ENCODE measurements at regions not wholly inside any gene's neighbourhood (a gene's known extent, or its start where the extent isn't known, plus 50 kb on each side); places are given as distances from the start of the nearest gene placed in this dataset.

DNA sequence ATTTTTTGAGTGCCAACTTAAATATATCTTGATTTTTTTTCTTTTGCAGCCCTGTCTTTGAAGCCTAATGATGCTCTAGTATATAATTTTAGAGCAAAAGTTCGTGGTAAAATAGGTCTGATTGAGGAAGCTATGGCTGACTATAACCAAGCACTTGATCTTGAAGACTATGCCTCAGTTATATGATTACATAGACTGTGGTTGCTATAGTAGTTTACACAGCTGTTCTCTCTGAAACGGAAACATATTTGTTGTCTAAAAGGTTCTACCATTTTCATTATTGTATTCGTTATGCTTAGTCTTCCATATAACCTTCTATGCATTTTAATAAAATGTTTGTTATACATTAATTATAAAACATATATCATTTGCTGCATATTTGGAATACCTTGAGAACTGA, 246.7 kb downstream of the TTC6 start:
- no peak for DNase-seq (ENCODE audit: insufficient read length, low spot score, missing footprints)

DNA sequence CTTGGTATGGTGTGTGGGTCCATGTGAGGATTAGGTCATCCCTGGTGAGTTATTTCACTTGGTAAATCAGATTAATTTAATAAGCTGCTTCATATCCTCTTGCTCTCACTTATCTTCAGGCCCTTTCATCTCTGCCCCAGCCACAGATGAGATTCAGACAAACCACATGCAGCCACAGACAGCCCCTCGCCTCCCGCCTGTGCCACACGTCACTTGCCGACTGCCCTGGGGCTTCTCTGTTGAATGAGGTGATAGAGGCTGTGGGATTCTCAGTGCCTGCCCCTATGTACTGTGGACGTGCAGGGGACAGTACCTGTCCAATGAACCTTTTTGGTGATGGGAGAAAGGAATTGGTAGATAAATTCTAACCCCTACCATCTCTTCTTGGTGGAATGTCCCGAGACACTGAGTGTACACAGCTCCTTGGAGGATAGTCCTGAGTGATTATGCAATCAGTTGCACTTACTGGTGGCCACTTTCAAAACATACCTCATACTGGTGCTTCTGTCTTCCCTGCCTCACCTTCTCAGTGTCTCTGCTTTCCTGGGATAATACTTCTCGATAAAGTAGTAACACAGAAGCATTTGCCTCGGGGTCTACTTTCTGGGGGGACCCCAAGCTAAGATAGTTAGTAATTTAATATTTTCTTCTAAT, 248.7 kb downstream of the TTC6 start:
- no peaks in the 10 kb centered on the region for H3K4me1 ChIP-seq (ENCODE audit: insufficient read depth, low read length)
- TF ChIP-seq, protein P1, sequence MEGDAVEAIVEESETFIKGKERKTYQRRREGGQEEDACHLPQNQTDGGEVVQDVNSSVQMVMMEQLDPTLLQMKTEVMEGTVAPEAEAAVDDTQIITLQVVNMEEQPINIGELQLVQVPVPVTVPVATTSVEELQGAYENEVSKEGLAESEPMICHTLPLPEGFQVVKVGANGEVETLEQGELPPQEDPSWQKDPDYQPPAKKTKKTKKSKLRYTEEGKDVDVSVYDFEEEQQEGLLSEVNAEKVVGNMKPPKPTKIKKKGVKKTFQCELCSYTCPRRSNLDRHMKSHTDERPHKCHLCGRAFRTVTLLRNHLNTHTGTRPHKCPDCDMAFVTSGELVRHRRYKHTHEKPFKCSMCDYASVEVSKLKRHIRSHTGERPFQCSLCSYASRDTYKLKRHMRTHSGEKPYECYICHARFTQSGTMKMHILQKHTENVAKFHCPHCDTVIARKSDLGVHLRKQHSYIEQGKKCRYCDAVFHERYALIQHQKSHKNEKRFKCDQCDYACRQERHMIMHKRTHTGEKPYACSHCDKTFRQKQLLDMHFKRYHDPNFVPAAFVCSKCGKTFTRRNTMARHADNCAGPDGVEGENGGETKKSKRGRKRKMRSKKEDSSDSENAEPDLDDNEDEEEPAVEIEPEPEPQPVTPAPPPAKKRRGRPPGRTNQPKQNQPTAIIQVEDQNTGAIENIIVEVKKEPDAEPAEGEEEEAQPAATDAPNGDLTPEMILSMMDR (IDR thresholded peaks at IDR 0.05; ENCODE audit: extremely low read depth, low read depth, low read length): no peak
- no peaks in the 10 kb centered on the region for H3K9me3 ChIP-seq (ENCODE audit: low read depth, low read length)
- H2AFZ ChIP-seq (ENCODE audit: low read length): no peak overlapping the region
- H3K27me3 ChIP-seq (ENCODE audit: insufficient read depth, low read length): no peaks in the 10 kb centered on the region
- no peak overlapping the region for H3K4me3 ChIP-seq (ENCODE audit: insufficient read depth, low read length)
- no peaks in the 10 kb centered on the region for H4K20me1 ChIP-seq (ENCODE audit: insufficient read depth, low read length)
- H3K36me3 ChIP-seq (ENCODE audit: insufficient read depth, low read length): no peaks in the 10 kb centered on the region
- no peak for DNase-seq (ENCODE audit: insufficient read length, low spot score, missing footprints)
- no peak overlapping the region for H3K4me2 ChIP-seq (ENCODE audit: insufficient read depth, low read length)
- H3K27ac ChIP-seq (ENCODE audit: low read depth, low read length): no peak overlapping the region
- no peaks in the 10 kb centered on the region for H3K79me2 ChIP-seq (ENCODE audit: insufficient read depth, low read length)

More for the DNA sequence above, 246.7 kb downstream of the TTC6 start:
- no peak overlapping the region for H2AFZ ChIP-seq (ENCODE audit: low read length)
- no peak overlapping the region for H3K27ac ChIP-seq (ENCODE audit: low read depth, low read length)
- H4K20me1 ChIP-seq (ENCODE audit: insufficient read depth, low read length): no peaks in the 10 kb centered on the region
- no peaks in the 10 kb centered on the region for H3K4me1 ChIP-seq (ENCODE audit: insufficient read depth, low read length)
- no peak overlapping the region for H3K4me3 ChIP-seq (ENCODE audit: insufficient read depth, low read length)
- H3K27me3 ChIP-seq (ENCODE audit: insufficient read depth, low read length): no peaks in the 10 kb centered on the region
- no peaks in the 10 kb centered on the region for H3K36me3 ChIP-seq (ENCODE audit: insufficient read depth, low read length)
- no peak overlapping the region for H3K4me2 ChIP-seq (ENCODE audit: insufficient read depth, low read length)
- no peaks in the 10 kb centered on the region for H3K79me2 ChIP-seq (ENCODE audit: insufficient read depth, low read length)
- TF ChIP-seq, protein P1 (IDR thresholded peaks at IDR 0.05; ENCODE audit: extremely low read depth, low read depth, low read length): no peak
- no peaks in the 10 kb centered on the region for H3K9me3 ChIP-seq (ENCODE audit: low read depth, low read length)

GRCh38 chr14:37844614-37845013, 249.2 kb downstream of the TTC6 start:
- no peaks in the 10 kb centered on the region for H3K27me3 ChIP-seq (ENCODE audit: insufficient read depth, low read length)
- H4K20me1 ChIP-seq (ENCODE audit: insufficient read depth, low read length): no peaks in the 10 kb centered on the region
- no peaks in the 10 kb centered on the region for H3K36me3 ChIP-seq (ENCODE audit: insufficient read depth, low read length)
- DNase-seq (ENCODE audit: insufficient read length, low spot score, missing footprints): no peak
- no peak overlapping the region for H2AFZ ChIP-seq (ENCODE audit: low read length)
- H3K79me2 ChIP-seq (ENCODE audit: insufficient read depth, low read length): no peaks in the 10 kb centered on the region
- TF ChIP-seq, protein P1 (IDR thresholded peaks at IDR 0.05; ENCODE audit: extremely low read depth, low read depth, low read length): no peak
- no peak overlapping the region for H3K4me2 ChIP-seq (ENCODE audit: insufficient read depth, low read length)
- no peak overlapping the region for H3K4me3 ChIP-seq (ENCODE audit: insufficient read depth, low read length)
- no peaks in the 10 kb centered on the region for H3K4me1 ChIP-seq (ENCODE audit: insufficient read depth, low read length)
- no peaks in the 10 kb centered on the region for H3K9me3 ChIP-seq (ENCODE audit: low read depth, low read length)
- no peak overlapping the region for H3K27ac ChIP-seq (ENCODE audit: low read depth, low read length)

GRCh38 chr14:37848985-37849621, 253.7 kb downstream of the TTC6 start:
- no peak overlapping the region for H3K4me2 ChIP-seq (ENCODE audit: insufficient read depth, low read length)
- DNase-seq (ENCODE audit: insufficient read length, low spot score, missing footprints): no peak
- no peaks in the 10 kb centered on the region for H3K36me3 ChIP-seq (ENCODE audit: insufficient read depth, low read length)
- no peaks in the 10 kb centered on the region for H3K27me3 ChIP-seq (ENCODE audit: insufficient read depth, low read length)
- H3K4me1 ChIP-seq (ENCODE audit: insufficient read depth, low read length): no peaks in the 10 kb centered on the region
- no peak overlapping the region for H2AFZ ChIP-seq (ENCODE audit: low read length)
- no peaks in the 10 kb centered on the region for H3K9me3 ChIP-seq (ENCODE audit: low read depth, low read length)
- no peaks in the 10 kb centered on the region for H3K79me2 ChIP-seq (ENCODE audit: insufficient read depth, low read length)
- no peak overlapping the region for H3K27ac ChIP-seq (ENCODE audit: low read depth, low read length)
- no peaks in the 10 kb centered on the region for H4K20me1 ChIP-seq (ENCODE audit: insufficient read depth, low read length)
- TF ChIP-seq, protein P1 (IDR thresholded peaks at IDR 0.05; ENCODE audit: extremely low read depth, low read depth, low read length): no peak
- no peak overlapping the region for H3K4me3 ChIP-seq (ENCODE audit: insufficient read depth, low read length)
